Esophagus squamous epithelium (tissue), 5 donors: ENCODE measurements at regions not wholly inside any gene's neighbourhood (a gene's known extent, or its start where the extent isn't known, plus 50 kb on each side); places are given as distances from the start of the nearest gene placed in this dataset.

Experiments
- DNase-seq: peaks from one replicate; lab custom pipeline; 2025; lab: John Stamatoyannopoulos, UW
- H3K27ac ChIP-seq, 4 donors: fragments of 200-600 bp; sonication (generic); one replicate each; pipeline ENCODE4 v1.5.1; 2016 to 2019; ENCODE audit warnings: mild to moderate bottlenecking in 1 of 4
- H3K27me3 ChIP-seq, 4 donors: fragments of 200-600 bp; sonication (generic); 1 replicate in 3 of 4; 2 replicates in 1 of 4; pipeline versions ENCODE4 v1.5.1 to v1.6.0; 2017 to 2021; ENCODE audit warnings: antibody characterized with exemption in 1 of 4
- H3K36me3 ChIP-seq, 3 donors: fragments of 200-600 bp; sonication (generic); one replicate each; pipeline ENCODE4 v1.5.1; 2016 to 2019
- H3K4me1 ChIP-seq, 3 donors: fragments of 200-600 bp; sonication (generic); one replicate each; pipeline ENCODE4 v1.5.1; 2017 to 2019
- H3K4me3 ChIP-seq, 4 donors: fragments of 200-600 bp; sonication (generic); 1 replicate in 3 of 4; 2 replicates in 1 of 4; pipeline ENCODE4 v1.5.1; 2016 to 2019; ENCODE audit warnings: mild to moderate bottlenecking in 2 of 4, moderate library complexity in 1 of 4
- H3K9me3 ChIP-seq, 3 donors: fragments of 200-600 bp; sonication (generic); one replicate each; pipeline ENCODE4 v1.5.1; 2016 to 2019
- CTCF ChIP-seq, 6 experiments: fragments of 450-650 bp in 4 of 6; fragments of 200-600 bp in 2 of 6; sonication (generic) in 2 of 6; IDR thresholded peaks; one replicate each; pipeline ENCODE4 v1.5.1; 2016 to 2019; ENCODE audit warnings: antibody characterized with exemption in 6 of 6, mild to moderate bottlenecking in 4 of 6, moderate library complexity in 4 of 6
- POLR2A ChIP-seq, 4 donors: fragments of 450-650 bp; IDR thresholded peaks; one replicate each; pipeline ENCODE4 v1.6.1; 2017; ENCODE audit warnings: antibody characterized with exemption in 4 of 4, mild to moderate bottlenecking in 4 of 4, moderate library complexity in 3 of 4
- WGBS, 2 donors: methylation state at CpG; one replicate each; pipeline ENCODE4 v1.1.5; 2018; 5-methylcytosine and 5-hydroxymethylcytosine counted together
- intact Hi-C: fragments of 100-400 bp; cut with DNase I; formaldehyde crosslinking; loops from one replicate; pipeline ENCODE4 v1.15.0; 2022
- donor health status: DM: yes; HTN: yes; CAD: no.

DNA sequence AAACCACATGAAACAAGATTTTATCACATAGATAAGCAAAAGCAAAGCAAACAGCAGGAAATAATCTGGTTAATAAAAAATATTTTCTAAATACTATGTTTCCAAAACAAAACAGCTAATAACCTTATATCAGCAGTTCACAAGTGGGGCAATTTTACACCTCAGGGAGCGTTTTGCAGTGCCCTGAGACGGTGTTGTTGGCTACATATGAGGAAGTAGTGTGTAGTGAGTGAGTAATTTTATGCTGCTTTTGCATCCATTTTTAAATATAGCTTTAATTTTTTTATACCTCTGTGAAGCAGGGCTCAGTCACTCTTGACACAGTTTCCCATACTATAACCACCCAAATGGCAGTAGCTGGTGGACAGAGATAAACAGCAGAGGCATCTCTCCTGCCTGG, 438.5 kb upstream of the B3GAT1 start:
- intact Hi-C loops = no loop called here
- H3K27ac ChIP-seq = no peak overlapping the region
- H3K27me3 ChIP-seq = no peaks in the 10 kb centered on the region
- DNase-seq = no peak
- peaks cover 0 to 9% (median 0%) of the 10 kb centered on the region in 3 donors for H3K4me1 ChIP-seq
- WGBS, 2 donors = 38 to 45% methylated on average over 2 of the region's 2 CpGs
- H3K4me3 ChIP-seq = no peak overlapping the region
- H3K36me3 ChIP-seq = no peaks in the 10 kb centered on the region
- no peaks in the 10 kb centered on the region for H3K9me3 ChIP-seq
- TF ChIP-seq CTCF (IDR thresholded peaks at IDR 0.05) = no peak
- no peak for TF ChIP-seq POLR2A (IDR thresholded peaks at IDR 0.05)

GRCh38 chr11:134849833-134850232, 437.8 kb upstream of the B3GAT1 start:
- 65 to 71% methylated on average over 3 of the region's 3 CpGs for WGBS, 2 donors
- DNase-seq = no peak
- Histone ChIP-seq H3K36me3 (no peaks in the 10 kb centered on the region), H3K4me1 (peaks cover 0 to 9% (median 0%) of the 10 kb centered on the region in 3 donors), H3K27me3 (no peaks in the 10 kb centered on the region), H3K4me3 (no peak overlapping the region), H3K27ac (no peak overlapping the region), H3K9me3 (no peaks in the 10 kb centered on the region)
- no peak for TF ChIP-seq POLR2A (IDR thresholded peaks at IDR 0.05)
- TF ChIP-seq CTCF (IDR thresholded peaks at IDR 0.05) = no peak
- intact Hi-C loops = no loop called here

DNA sequence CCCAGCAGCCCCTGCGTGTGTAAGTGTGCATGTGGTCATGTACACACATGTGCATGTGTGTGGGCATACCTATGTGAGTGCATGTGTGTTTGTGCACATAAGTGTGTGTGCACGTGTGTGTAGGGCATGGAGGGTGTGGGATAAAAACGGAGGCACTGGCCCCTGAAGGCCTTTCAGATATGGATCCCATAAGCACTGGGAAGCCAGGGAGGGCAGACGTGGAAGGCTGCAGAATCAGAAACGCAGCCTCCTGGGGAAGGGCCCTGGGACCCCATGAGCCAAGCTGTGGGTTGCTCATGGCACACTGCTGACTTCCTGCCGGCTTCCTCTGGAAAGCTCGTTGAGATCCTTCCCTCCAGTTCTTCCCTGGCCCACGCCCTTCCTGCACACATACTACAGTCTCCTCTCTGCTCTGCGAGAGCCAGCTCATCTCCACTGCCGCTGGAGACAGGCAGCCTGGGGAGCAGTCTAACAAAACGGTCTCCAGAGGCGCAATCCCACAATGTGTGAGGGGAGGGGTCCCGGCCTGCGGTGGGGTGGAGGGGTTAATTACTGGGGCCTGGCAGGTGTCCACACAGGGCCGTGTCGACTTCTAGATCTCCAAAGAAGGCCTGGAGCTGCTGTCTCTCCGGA, 435.2 kb upstream of the B3GAT1 start:
- Histone ChIP-seq H3K27ac (no peak overlapping the region), H3K4me1 (peaks cover 0 to 4% (median 0%) of the 10 kb centered on the region in 3 donors), H3K36me3 (no peaks in the 10 kb centered on the region), H3K9me3 (no peaks in the 10 kb centered on the region), H3K27me3 (peaks cover 0 to 9% (median 0%) of the 10 kb centered on the region in 4 donors), H3K4me3 (no peak overlapping the region)
- 60 to 73% methylated on average over 12 to 16 of the region's 17 CpGs for WGBS, 2 donors
- no peak for DNase-seq
- intact Hi-C loops = no loop called here
- TF ChIP-seq POLR2A (IDR thresholded peaks at IDR 0.05) (no peak), CTCF (IDR thresholded peaks at IDR 0.05) (no peak)

GRCh38 chr11:134846328-134847082, 434.5 kb upstream of the B3GAT1 start:
- WGBS, 2 donors = 54 to 55% methylated on average over 10 of the region's 11 CpGs
- Histone ChIP-seq H3K9me3 (no peaks in the 10 kb centered on the region), H3K4me3 (no peak overlapping the region), H3K36me3 (no peaks in the 10 kb centered on the region), H3K27ac (no peak overlapping the region), H3K27me3 (peaks cover 0 to 16% (median 0%) of the 10 kb centered on the region in 4 donors), H3K4me1 (no peaks in the 10 kb centered on the region)
- intact Hi-C loops = no loop called here
- no peak for DNase-seq
- TF ChIP-seq CTCF (IDR thresholded peaks at IDR 0.05) = no peak
- no peak for TF ChIP-seq POLR2A (IDR thresholded peaks at IDR 0.05)
